Transverse colon (tissue), 4 donors: ENCODE measurements at regions not wholly inside any gene's neighbourhood (a gene's known extent, or its start where the extent isn't known, plus 50 kb on each side); places are given as distances from the start of the nearest gene placed in this dataset.

ENCODE experiments used
- CTCF ChIP-seq, 5 experiments: fragments of 200-600 bp in 3 of 5; fragments of 450-650 bp in 2 of 5; sonication (generic) in 3 of 5; IDR thresholded peaks; 1 replicate in 2 of 5; 2 replicates in 3 of 5; pipeline ENCODE4 v1.5.1; 2016 to 2017; ENCODE audit warnings: antibody characterized with exemption in 5 of 5, inconsistent platforms in 3 of 5, mild to moderate bottlenecking in 2 of 5, moderate library complexity in 1 of 5
- EP300 ChIP-seq: sonication (generic); formaldehyde crosslinking; IDR thresholded peaks from one replicate; pipeline ENCODE4 v1.6.1; 2017; ENCODE audit warnings: antibody characterized with exemption, low read depth
- POLR2A ChIP-seq: fragments of 450-650 bp; IDR thresholded peaks from one replicate; pipeline ENCODE4 v1.6.1; 2016; ENCODE audit warnings: antibody characterized with exemption, mild to moderate bottlenecking, moderate library complexity
- POLR2AphosphoS5 ChIP-seq, 3 donors: sonication (generic); formaldehyde crosslinking; IDR thresholded peaks; one replicate each; pipeline ENCODE4 v1.6.1; 2016; ENCODE audit warnings: antibody characterized with exemption in 3 of 3

DNA sequence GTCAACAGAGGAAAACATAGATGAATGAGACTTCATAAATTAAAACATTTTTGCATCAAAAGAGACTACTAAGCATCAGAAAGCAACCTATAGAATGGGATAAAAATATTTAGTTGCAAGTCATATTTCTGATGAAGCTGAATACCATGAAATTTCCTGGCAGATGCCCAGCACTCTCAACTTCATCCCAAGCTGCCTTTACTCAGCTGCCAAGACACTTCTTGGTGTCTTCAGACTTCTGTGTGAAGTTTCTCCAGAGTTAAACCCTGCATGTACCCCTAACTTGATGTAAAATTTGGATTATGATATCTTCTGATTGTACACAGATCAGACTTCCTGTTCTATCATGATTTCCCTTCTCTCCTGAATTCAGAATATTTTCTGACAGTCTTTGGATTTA lies 73.2 kb downstream of the AKR1C4 start:
- no peak for TF ChIP-seq CTCF (IDR thresholded peaks at IDR 0.05)
- no peak for TF ChIP-seq POLR2AphosphoS5 (IDR thresholded peaks at IDR 0.05)
- TF ChIP-seq POLR2A = no peak
- TF ChIP-seq EP300 = no peak
